ENCODE measurements at regions not wholly inside any gene's neighbourhood (a gene's known extent, or its start where the extent isn't known, plus 50 kb on each side); places are given as distances from the start of the nearest gene placed in this dataset.

DNA sequence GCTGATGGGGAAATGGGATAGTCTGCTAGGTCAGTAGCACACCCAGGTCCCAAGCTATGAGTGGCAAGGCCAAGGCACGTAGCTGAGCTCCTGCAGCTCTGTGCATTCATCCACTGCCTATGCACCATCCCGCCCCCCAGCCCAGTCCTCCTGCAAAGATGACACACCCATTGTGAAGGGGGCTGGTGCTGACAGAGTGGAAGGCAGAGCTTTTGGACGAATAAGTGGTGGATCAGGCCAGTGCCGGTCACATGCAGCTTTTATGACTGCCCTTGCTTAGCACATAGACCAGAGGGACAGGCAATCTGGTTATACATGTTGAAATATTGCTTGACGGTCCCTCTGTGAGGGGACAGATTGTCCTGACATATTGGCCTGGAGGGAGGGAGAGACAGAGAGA lies 494.3 kb downstream of the PTPRU start:
- no peak for ATAC-seq (replicated peaks; ENCODE audit: extremely low read depth, poor library complexity, severe bottlenecking)
- Mint-ChIP-seq H3K27ac (ENCODE audit: low read depth) (no peak overlapping the region), H3K4me3 (no peak overlapping the region), H3K9me3 (no peaks in the 10 kb centered on the region), H3K36me3 (ENCODE audit: insufficient read depth) (no peaks in the 10 kb centered on the region), H3K27me3 (peaks cover 27% of the 10 kb centered on the region), H3K4me1 (no peaks in the 10 kb centered on the region)
- DNase-seq (ENCODE audit: low spot score in 2 of 2), result no peak

DNA sequence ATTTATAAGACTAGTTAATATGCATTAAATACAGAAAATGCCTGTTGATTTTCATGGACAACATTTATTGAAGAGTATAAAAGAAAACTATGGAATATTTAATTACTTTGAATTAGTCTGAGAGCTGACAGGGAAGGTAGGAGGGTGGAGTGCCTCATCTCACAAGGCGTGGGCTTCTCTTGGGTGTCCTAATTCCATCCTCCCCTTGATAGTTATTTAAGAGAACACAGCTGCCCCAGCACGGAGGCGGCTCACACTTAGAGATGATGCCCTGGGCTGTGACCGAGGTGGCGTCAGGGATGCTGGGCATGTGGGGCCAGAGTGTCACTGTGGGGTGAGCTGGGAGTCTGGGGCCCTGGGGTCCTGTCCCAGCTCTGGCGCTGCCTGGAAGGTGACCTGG lies 493.0 kb downstream of the PTPRU start:
- ATAC-seq (replicated peaks; ENCODE audit: extremely low read depth, poor library complexity, severe bottlenecking), result no peak
- Mint-ChIP-seq H3K9me3 (no peaks in the 10 kb centered on the region), H3K27ac (ENCODE audit: low read depth) (no peak overlapping the region), H3K27me3 (peaks cover 23% of the 10 kb centered on the region), H3K36me3 (ENCODE audit: insufficient read depth) (no peaks in the 10 kb centered on the region), H3K4me3 (no peak overlapping the region), H3K4me1 (no peaks in the 10 kb centered on the region)
- no peak for DNase-seq (ENCODE audit: low spot score in 2 of 2)

DNA sequence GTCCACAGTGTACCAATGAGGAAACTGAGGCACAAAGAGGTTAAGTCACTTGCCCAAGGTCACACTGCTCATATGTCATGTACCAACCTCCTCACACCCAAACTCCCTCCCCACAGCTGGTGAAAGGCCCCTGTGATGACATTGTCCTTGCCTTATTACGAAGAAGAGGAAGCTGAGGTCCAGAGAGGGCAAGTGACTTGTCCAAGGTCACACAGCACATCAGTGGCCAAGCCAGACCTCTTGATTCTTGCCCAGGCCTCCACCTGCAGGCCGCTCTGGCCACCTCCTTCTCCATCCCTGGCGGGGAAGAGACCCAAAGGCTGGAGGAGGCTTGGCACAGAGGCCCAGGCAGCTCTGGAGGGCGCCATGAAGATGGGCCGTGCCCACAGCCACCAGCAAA lies 492.4 kb downstream of the PTPRU start:
- no peak overlapping the region for H3K4me3 Mint-ChIP-seq
- no peak overlapping the region for H3K27ac Mint-ChIP-seq (ENCODE audit: low read depth)
- ATAC-seq (replicated peaks; ENCODE audit: extremely low read depth, poor library complexity, severe bottlenecking) (no peak), DNase-seq (ENCODE audit: low spot score in 2 of 2) (no peak)
- peaks cover 4% of the 10 kb centered on the region for H3K9me3 Mint-ChIP-seq
- peaks cover 20% of the 10 kb centered on the region for H3K27me3 Mint-ChIP-seq
- H3K4me1 Mint-ChIP-seq, result no peaks in the 10 kb centered on the region
- H3K36me3 Mint-ChIP-seq (ENCODE audit: insufficient read depth), result no peaks in the 10 kb centered on the region

DNA sequence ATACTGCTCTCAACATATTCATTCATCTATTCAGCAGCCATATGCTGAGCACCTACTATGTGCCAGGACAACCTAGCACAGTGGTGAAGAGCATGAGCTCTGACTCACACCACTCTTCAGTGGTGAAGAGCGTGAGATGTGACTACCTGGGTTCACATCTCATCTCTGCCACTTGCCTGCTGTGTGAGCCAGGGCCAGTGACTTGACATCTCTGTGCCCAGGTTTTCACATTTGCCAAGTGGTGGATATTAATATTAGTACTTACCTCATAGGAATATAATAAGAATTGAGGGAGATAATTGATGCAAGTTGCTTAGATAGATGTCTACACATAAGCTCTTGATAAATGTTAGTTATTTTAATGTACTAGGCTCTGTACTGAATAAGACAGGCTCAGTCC lies 488.9 kb downstream of the PTPRU start:
- H3K4me1 Mint-ChIP-seq, result no peaks in the 10 kb centered on the region
- peaks cover 6% of the 10 kb centered on the region for H3K9me3 Mint-ChIP-seq
- peaks cover 14% of the 10 kb centered on the region for H3K27me3 Mint-ChIP-seq
- DNase-seq (ENCODE audit: low spot score in 2 of 2) (no peak), ATAC-seq (replicated peaks; ENCODE audit: extremely low read depth, poor library complexity, severe bottlenecking) (no peak)
- peaks cover 3% of the 10 kb centered on the region for H3K36me3 Mint-ChIP-seq (ENCODE audit: insufficient read depth)
- no peak overlapping the region for H3K27ac Mint-ChIP-seq (ENCODE audit: low read depth)
- no peak overlapping the region for H3K4me3 Mint-ChIP-seq

DNA sequence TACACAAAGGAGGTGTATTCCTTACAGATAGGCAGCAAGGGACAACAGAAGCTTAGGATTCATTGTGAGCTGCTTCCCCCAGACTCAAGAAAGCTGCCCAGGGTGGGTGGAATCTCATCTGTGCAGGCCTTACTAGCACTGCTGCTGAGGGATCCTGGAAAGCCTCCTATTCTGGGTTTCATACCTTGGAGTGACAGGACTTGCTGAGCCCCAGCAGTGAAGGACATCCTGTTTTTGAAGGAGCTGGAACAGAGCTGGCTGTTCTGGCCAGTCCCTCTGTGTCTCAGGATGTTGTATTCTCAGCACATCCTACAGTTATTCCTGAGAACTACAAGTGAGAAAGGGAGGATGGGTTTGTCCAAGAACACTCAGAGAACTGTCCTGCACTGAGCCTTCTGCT lies 486.3 kb downstream of the PTPRU start:
- Mint-ChIP-seq H3K27ac (ENCODE audit: low read depth) (no peak overlapping the region), H3K36me3 (ENCODE audit: insufficient read depth) (peaks cover 3% of the 10 kb centered on the region), H3K4me3 (no peak overlapping the region), H3K27me3 (peaks cover 27% of the 10 kb centered on the region), H3K4me1 (no peaks in the 10 kb centered on the region), H3K9me3 (peaks cover 17% of the 10 kb centered on the region)
- DNase-seq (ENCODE audit: low spot score in 2 of 2) (no peak), ATAC-seq (replicated peaks; ENCODE audit: extremely low read depth, poor library complexity, severe bottlenecking) (no peak)

DNA sequence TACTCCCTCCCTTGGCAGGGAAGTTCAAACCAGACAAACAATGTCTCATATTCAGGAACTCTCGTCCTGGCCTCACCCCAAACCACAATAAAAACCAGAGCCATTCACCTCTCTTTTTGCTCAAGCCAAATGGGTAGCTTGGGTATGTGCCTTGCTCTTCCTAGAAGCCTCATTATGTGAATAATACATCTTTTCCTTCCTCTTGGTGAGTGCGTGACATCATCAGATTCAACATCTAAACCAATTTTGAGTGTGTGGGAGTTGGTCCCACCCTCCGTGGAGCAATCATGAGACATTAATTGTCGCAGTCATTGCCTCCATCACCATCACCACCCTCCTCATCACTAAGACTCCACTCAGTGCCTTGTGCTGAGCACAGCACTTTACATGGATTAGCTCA lies 482.9 kb downstream of the PTPRU start:
- ATAC-seq (replicated peaks; ENCODE audit: extremely low read depth, poor library complexity, severe bottlenecking) (no peak), DNase-seq (ENCODE audit: low spot score in 2 of 2) (no peak)
- peaks cover 17% of the 10 kb centered on the region for H3K9me3 Mint-ChIP-seq
- H3K4me3 Mint-ChIP-seq, result no peak overlapping the region
- H3K36me3 Mint-ChIP-seq (ENCODE audit: insufficient read depth), result peaks cover 3% of the 10 kb centered on the region
- no peak overlapping the region for H3K27ac Mint-ChIP-seq (ENCODE audit: low read depth)
- peaks cover 34% of the 10 kb centered on the region for H3K27me3 Mint-ChIP-seq
- no peaks in the 10 kb centered on the region for H3K4me1 Mint-ChIP-seq

DNA sequence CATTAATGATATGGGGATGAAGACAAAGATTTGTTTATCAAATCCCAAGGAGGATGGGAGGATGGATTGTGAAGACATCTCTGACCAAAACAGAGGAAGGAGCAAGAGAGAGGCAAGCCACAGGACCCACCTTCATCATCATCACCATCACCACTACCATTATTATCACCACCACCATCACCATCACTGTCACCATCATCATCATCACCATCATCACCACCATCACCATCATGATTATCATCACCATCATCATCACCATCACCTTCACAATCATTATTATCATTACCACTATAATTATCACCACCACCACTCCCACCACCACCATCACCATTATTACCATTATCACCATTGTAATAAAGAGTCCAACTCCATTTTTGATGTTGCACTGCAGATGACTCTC lies 482.5 kb downstream of the PTPRU start:
- Mint-ChIP-seq H3K4me3 (no peak overlapping the region), H3K9me3 (peaks cover 14% of the 10 kb centered on the region), H3K27me3 (peaks cover 35% of the 10 kb centered on the region), H3K27ac (ENCODE audit: low read depth) (no peak overlapping the region), H3K36me3 (ENCODE audit: insufficient read depth) (peaks cover 3% of the 10 kb centered on the region), H3K4me1 (no peaks in the 10 kb centered on the region)
- DNase-seq (ENCODE audit: low spot score in 2 of 2) (no peak), ATAC-seq (replicated peaks; ENCODE audit: extremely low read depth, poor library complexity, severe bottlenecking) (no peak)

DNA sequence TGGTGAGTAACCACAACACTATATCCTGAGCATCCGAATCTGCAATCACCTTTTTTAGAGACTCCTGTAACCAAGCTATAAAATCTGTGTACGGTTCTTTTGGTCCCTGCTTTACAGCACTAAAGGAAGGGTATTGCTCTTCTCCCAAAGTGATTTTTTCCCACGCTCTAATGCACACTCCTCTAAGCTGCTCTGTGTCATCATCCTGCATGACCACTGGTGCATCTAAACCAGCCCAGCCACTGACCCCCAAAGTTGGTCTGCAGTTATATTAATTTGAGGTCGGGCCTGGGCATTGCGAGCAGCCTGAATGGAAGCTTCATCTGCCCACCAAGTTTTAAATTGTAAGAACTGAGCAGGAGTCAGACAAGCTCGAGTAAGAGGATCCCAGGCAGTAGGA lies 480.0 kb downstream of the PTPRU start:
- H3K27me3 Mint-ChIP-seq, result peaks cover 44% of the 10 kb centered on the region
- H3K4me1 Mint-ChIP-seq, result peaks cover 4% of the 10 kb centered on the region
- no peaks in the 10 kb centered on the region for H3K36me3 Mint-ChIP-seq (ENCODE audit: insufficient read depth)

DNA sequence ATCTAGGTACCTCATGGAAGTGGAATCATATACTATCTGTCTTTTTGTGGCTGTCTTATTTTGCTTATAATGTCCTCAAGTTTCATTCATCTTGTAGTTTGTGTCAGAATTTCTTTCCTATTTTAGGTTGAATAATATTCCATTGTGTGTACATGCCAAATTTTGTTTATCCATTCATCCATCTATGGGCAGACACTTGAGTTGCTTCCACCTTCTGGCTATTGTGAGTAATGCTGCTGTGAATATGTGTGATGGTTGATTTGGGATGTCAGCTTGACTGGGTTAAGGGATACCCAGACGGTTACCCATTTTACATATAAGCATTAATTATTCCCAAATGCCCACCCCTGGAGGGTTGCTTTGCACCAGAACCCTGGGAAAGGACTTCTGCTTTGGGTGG lies 477.5 kb downstream of the PTPRU start:
- H3K27me3 Mint-ChIP-seq, result peaks cover 21% of the 10 kb centered on the region
- no peak overlapping the region for H3K4me3 Mint-ChIP-seq
- H3K36me3 Mint-ChIP-seq (ENCODE audit: insufficient read depth), result no peaks in the 10 kb centered on the region
- no peak overlapping the region for H3K27ac Mint-ChIP-seq (ENCODE audit: low read depth)
- ATAC-seq (replicated peaks; ENCODE audit: extremely low read depth, poor library complexity, severe bottlenecking), result no peak
- H3K9me3 Mint-ChIP-seq, result peaks cover 3% of the 10 kb centered on the region
- H3K4me1 Mint-ChIP-seq, result peaks cover 4% of the 10 kb centered on the region
- DNase-seq (ENCODE audit: low spot score in 2 of 2), result no peak

More for the DNA sequence above, 480.0 kb downstream of the PTPRU start:
- Mint-ChIP-seq H3K4me3 (no peak overlapping the region), H3K27ac (ENCODE audit: low read depth) (no peak overlapping the region), H3K9me3 (peaks cover 10% of the 10 kb centered on the region)
- ATAC-seq (replicated peaks; ENCODE audit: extremely low read depth, poor library complexity, severe bottlenecking), result no peak
- no peak for DNase-seq (ENCODE audit: low spot score in 2 of 2)

DNA sequence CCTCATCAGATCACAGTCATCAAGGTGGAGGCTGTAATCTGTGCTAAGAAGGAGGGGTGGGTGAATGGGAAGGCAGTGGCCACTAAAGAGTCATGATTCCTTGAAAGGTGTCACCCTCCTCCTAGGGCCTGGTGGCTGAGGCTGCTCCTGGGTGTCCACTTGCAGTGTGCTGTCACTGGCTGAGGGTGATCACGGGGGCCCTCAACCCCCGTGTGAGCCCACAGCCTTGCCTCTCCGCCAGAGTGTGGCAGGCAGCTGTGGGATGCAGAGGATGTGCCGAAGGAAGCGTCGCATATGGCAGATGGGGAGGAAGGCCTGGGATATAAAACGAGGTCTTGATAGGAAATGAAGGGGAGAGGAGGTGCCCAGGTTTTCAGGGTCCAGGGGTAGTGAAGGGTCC lies 476.5 kb downstream of the PTPRU start:
- Mint-ChIP-seq H3K27ac (ENCODE audit: low read depth) (no peak overlapping the region), H3K9me3 (no peaks in the 10 kb centered on the region)
- ATAC-seq (replicated peaks; ENCODE audit: extremely low read depth, poor library complexity, severe bottlenecking), result no peak

DNA sequence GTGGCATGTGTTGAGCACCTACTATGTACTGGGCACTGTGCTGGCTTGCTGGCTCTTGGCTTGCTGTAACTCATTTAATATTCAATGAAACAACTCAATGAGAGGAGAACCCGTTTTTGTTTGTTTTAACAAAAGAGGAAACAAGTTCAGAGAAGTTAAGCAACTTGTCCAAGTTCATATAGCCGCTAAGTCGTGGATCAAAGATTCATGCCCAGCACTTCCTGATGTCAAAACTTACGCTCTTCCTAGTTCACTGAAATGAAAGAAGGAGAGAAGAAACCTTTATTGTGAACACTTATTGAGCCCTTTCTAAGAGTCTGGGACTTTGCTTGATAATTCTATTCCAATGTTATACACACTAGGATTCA lies 475.9 kb downstream of the PTPRU start:
- H3K4me3 Mint-ChIP-seq, result no peak overlapping the region
- H3K27me3 Mint-ChIP-seq, result peaks cover 33% of the 10 kb centered on the region
- H3K4me1 Mint-ChIP-seq, result peaks cover 4% of the 10 kb centered on the region
- no peaks in the 10 kb centered on the region for H3K9me3 Mint-ChIP-seq
- ATAC-seq (replicated peaks; ENCODE audit: extremely low read depth, poor library complexity, severe bottlenecking) (no peak), DNase-seq (ENCODE audit: low spot score in 2 of 2) (no peak)
- H3K36me3 Mint-ChIP-seq (ENCODE audit: insufficient read depth), result no peaks in the 10 kb centered on the region
- no peak overlapping the region for H3K27ac Mint-ChIP-seq (ENCODE audit: low read depth)

More for the DNA sequence above, 476.5 kb downstream of the PTPRU start:
- H3K27me3 Mint-ChIP-seq, result peaks cover 30% of the 10 kb centered on the region
- DNase-seq (ENCODE audit: low spot score in 2 of 2), result no peak
- no peaks in the 10 kb centered on the region for H3K36me3 Mint-ChIP-seq (ENCODE audit: insufficient read depth)
- no peak overlapping the region for H3K4me3 Mint-ChIP-seq
- H3K4me1 Mint-ChIP-seq, result peaks cover 4% of the 10 kb centered on the region

DNA sequence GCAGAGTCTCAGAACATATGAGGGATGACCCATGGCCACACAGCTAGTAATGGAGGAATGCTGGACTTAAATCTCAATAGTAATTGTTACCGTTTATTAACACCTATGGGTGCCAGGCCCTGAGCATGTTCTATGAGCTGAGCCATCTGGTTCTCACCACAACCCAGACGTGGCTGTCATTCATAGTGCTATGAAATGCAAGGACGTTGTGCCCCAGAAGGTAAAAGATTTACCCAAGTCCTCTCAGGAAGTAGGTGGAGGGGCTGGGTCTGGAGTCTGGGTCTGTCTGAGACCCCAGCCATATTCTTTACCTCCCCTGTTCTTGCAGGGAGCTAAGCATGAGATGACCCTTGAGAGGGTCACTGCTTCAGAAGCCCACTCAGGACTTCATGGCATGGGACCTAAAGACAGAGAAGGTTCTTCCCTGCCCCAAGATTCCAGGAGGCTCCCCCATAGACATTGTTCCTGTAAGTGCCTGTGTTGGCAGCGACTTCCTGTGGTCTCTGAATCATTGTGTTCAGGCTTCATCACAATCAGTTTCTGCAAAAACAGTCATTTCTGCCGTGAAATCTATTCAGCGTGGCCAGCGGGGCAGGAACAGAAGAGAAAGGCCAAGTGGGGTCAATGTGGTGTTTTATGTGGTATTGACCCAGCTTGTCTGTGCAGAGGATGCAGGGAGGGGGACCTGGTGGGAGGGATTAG lies 475.4 kb downstream of the PTPRU start:
- Mint-ChIP-seq H3K36me3 (ENCODE audit: insufficient read depth) (no peaks in the 10 kb centered on the region), H3K4me3 (no peak overlapping the region), H3K27me3 (peaks cover 35% of the 10 kb centered on the region), H3K27ac (ENCODE audit: low read depth) (no peak overlapping the region), H3K9me3 (no peaks in the 10 kb centered on the region), H3K4me1 (peaks cover 4% of the 10 kb centered on the region)
- no peak for DNase-seq (ENCODE audit: low spot score in 2 of 2)
- ATAC-seq (replicated peaks; ENCODE audit: extremely low read depth, poor library complexity, severe bottlenecking), result no peak

DNA sequence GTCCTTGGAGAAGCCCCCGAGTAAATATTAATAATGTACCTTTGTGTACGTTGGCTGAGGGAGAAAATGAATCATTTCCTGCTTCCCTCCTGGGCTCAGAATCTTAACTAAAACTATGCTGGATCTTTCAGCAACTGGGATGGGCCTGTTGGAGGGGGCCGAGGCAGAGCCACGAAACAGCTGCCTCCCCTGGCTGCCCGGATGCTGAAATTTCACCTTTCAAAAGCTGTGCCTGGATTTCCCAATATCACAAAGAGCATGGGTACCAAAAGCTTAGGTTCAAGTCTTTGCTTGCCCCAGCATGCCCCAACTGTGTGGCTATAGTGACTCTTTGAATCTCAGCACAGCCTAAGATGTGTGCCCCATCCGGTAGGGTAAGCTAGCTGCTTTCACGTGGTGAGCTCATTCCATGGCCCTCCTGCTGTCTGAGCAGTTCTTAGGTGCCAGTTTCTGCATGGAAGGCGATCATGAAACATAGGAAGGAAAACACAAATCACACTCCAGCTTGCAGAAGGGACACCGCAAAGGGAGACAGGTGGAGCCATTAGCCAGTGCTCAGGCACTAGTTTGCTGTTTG lies 473.5 kb downstream of the PTPRU start:
- no peak for ATAC-seq (replicated peaks; ENCODE audit: extremely low read depth, poor library complexity, severe bottlenecking)
- H3K27ac Mint-ChIP-seq (ENCODE audit: low read depth), result no peak overlapping the region
- DNase-seq (ENCODE audit: low spot score in 2 of 2), result no peak
- H3K9me3 Mint-ChIP-seq, result no peaks in the 10 kb centered on the region
- H3K36me3 Mint-ChIP-seq (ENCODE audit: insufficient read depth), result peaks cover 2% of the 10 kb centered on the region
- H3K4me1 Mint-ChIP-seq, result peaks cover 4% of the 10 kb centered on the region
- no peak overlapping the region for H3K4me3 Mint-ChIP-seq
- H3K27me3 Mint-ChIP-seq, result peaks cover 53% of the 10 kb centered on the region
